HFF-Myc (cell line): ENCODE measurements at regions not wholly inside any gene's neighbourhood (a gene's known extent, or its start where the extent isn't known, plus 50 kb on each side); places are given as distances from the start of the nearest gene placed in this dataset.

Experiments
- DNase-seq: peaks from one replicate; pipeline ENCODE4 v3.0.0-alpha.2; 2011; ENCODE audit warnings: low read depth; ENCODE audit errors: extremely low read depth
- H3K4me3 ChIP-seq: replicated peaks from 2 replicates; pipeline ENCODE4 v1.5.1; 2011; ENCODE audit warnings: low read depth, mild to moderate bottlenecking, control low read depth, low read length
- TF ChIP-seq, protein P1 (sequence below): IDR thresholded peaks from 2 replicates; pipeline ENCODE4 v1.5.1; 2012; ENCODE audit warnings: mild to moderate bottlenecking, low read depth, low read length, control low read depth; ENCODE audit errors: missing control alignments

DNA sequence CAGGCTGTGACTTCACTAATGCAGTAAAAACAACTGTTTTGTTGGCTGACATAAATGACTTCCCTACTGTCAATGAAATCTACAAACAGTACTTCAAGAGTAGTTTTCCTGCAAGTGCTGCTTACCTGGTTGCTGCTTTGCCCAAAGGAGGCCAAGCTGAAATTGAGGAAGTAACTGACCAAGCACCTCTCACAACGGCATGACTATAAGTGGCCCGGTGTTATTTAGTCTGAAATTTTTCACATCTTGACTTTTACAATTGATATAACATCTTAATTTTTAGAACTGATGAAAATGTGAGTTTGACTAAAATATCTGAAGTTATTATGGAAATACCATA lies 274.9 kb upstream of the NR5A2 start:
- H3K4me3 ChIP-seq = no peak overlapping the region
- TF ChIP-seq, protein P1, sequence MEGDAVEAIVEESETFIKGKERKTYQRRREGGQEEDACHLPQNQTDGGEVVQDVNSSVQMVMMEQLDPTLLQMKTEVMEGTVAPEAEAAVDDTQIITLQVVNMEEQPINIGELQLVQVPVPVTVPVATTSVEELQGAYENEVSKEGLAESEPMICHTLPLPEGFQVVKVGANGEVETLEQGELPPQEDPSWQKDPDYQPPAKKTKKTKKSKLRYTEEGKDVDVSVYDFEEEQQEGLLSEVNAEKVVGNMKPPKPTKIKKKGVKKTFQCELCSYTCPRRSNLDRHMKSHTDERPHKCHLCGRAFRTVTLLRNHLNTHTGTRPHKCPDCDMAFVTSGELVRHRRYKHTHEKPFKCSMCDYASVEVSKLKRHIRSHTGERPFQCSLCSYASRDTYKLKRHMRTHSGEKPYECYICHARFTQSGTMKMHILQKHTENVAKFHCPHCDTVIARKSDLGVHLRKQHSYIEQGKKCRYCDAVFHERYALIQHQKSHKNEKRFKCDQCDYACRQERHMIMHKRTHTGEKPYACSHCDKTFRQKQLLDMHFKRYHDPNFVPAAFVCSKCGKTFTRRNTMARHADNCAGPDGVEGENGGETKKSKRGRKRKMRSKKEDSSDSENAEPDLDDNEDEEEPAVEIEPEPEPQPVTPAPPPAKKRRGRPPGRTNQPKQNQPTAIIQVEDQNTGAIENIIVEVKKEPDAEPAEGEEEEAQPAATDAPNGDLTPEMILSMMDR = no peak
- no peak for DNase-seq

DNA sequence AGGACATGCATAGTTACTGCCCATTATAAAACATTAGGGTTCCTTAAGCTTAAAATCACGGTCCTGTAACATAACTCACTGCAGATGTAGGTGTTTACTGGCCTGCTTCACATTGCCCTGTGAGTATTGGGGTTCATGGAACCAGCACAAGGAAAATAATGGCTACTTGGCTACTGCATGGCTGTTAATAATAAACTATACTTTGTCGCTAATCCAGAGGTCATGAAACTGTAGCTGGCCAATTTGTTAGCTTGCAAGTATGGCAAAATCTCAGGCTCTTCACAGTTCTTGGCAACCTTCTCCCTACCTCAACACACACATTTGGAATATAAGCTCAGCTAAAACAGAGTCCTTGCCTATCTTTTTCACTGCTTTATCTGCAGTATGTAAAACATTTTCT lies 274.0 kb upstream of the NR5A2 start:
- no peak overlapping the region for H3K4me3 ChIP-seq
- TF ChIP-seq, protein P1 = no peak
- no peak for DNase-seq

DNA sequence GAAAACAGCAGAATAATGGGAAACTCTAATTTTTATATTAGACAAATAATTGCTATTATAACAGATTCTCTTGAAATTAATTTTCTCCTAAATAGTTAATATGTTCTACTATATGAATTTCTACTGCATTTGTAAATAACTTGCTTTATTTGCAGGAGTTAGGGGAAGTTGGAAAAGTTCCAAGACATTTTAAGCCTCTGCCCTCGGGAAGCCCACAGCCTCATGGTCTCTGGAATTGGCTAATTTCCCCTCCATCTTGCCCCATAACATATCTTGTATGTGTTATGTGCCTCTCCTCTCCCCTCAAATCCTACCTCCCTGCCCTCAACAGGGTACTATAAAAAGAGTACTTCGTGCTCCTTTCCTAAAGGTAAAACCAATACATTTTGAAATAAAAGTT lies 271.4 kb upstream of the NR5A2 start:
- TF ChIP-seq, protein P1 = no peak
- no peak overlapping the region for H3K4me3 ChIP-seq
- DNase-seq = no peak

DNA sequence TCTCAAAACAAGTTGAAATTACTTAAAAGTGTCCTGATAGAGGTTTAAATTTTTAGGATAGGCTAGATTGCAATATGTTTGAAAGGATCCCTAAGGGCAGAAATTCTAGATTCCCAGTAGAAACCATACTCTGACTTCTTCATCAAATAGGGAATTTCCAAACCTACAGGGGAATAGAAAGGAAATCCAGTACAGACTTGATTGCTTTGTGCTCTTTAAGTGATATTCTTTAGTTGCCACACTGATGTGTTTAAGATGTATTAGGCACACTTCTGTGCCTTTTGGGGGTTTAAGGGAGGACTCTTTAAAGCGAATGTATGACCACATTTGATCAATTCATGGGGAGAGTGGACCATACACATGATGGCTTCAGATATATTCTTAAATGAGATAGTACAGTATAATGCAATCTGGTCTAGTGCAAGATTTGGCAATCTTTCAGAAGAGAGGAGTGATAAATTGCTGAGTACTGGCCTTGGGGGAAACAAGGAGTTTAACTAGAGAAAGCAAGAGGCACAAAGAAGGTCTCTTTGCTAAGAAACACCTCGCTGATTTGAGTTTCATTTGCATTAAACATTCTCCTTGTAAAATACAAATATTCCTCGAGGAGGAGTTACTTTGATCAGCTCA lies 268.8 kb upstream of the NR5A2 start:
- DNase-seq = no peak
- TF ChIP-seq, protein P1 = no peak
- H3K4me3 ChIP-seq = no peak overlapping the region

DNA sequence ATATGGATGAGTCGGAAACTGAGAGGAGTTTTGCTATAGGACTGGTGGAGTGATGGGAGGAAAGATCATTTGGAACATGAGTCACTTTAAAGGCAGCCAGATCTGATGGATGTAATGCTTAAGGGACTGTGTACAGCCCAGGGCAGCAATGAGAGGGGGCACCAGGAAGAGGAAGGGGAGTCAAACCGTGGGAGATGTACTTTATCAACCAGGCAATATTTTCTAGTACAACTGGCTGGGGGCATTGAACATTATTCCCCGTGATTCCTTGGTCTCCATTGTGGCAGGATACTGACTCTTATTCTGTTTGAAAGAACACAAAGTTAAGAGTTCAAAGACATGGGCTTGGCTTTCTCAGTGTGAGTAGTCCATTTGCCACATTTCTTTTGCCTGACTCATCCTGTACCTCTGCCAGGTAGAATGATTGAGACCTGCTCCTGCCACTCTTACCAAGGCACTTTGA lies 268.2 kb upstream of the NR5A2 start:
- H3K4me3 ChIP-seq = no peak overlapping the region
- no peak for DNase-seq
- TF ChIP-seq, protein P1 = no peak

DNA sequence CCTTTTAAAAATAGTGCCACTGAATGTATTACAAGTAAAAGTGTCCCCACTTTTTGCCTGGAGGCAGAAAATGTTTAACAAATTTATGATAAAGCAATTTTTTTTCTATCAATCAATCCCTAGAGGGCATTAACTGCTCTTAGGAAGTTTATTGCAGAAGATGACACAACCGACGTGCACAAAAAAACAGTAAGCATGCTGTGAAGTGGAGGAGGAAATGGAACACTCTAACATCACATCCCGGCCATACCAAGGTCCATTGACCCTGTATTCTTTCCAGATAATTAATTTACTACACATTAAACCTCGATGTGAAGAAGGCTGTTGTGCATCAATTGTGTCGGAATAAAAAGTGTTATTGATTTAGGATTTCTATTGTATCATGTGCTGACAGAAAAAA lies 264.9 kb upstream of the NR5A2 start:
- TF ChIP-seq, protein P1 = no peak

DNA sequence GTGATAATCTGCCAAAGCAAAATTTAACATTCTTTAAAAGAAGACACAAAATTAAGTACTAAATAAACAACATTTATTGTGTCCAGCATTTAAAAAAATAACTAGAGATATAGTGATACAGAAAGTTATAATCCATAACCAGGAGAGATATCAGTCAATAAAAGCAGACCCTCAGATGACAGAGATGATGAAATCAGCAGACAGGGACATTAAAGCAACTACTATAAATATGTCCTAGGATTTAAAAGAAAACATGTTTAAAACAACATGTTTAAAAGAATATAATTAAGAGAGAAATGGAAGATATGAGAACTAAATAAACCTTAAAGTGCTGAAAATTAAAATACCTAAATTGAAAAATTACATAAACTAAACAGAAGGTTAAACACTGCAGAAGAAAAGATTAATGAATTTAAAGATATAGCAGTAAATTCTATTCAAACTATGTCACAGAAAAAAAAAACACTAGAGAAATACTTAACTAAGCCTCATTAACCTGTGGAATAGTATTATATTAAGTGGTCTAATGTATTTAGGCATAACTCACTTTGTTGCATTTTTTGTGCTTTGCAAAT lies 261.2 kb upstream of the NR5A2 start:
- TF ChIP-seq, protein P1 = no peak
- DNase-seq = no peak
- no peak overlapping the region for H3K4me3 ChIP-seq

More for the DNA sequence above, 264.9 kb upstream of the NR5A2 start:
- DNase-seq = no peak
- H3K4me3 ChIP-seq = no peak overlapping the region
